ENCODE measurements at regions not wholly inside any gene's neighbourhood (a gene's known extent, or its start where the extent isn't known, plus 50 kb on each side); places are given as distances from the start of the nearest gene placed in this dataset.

- Histone ChIP-seq H3K4me3 (no peak overlapping the region), H3K27ac (no peak overlapping the region)
- TF ChIP-seq, protein P1, sequence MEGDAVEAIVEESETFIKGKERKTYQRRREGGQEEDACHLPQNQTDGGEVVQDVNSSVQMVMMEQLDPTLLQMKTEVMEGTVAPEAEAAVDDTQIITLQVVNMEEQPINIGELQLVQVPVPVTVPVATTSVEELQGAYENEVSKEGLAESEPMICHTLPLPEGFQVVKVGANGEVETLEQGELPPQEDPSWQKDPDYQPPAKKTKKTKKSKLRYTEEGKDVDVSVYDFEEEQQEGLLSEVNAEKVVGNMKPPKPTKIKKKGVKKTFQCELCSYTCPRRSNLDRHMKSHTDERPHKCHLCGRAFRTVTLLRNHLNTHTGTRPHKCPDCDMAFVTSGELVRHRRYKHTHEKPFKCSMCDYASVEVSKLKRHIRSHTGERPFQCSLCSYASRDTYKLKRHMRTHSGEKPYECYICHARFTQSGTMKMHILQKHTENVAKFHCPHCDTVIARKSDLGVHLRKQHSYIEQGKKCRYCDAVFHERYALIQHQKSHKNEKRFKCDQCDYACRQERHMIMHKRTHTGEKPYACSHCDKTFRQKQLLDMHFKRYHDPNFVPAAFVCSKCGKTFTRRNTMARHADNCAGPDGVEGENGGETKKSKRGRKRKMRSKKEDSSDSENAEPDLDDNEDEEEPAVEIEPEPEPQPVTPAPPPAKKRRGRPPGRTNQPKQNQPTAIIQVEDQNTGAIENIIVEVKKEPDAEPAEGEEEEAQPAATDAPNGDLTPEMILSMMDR (IDR thresholded peaks at IDR 0.05) = no peak
- DNase-seq (ENCODE audit: low spot score) = no peak
Observed at GRCh38 chr20:23195636-23196035, 109.5 kb upstream of the CD93 start.

DNA sequence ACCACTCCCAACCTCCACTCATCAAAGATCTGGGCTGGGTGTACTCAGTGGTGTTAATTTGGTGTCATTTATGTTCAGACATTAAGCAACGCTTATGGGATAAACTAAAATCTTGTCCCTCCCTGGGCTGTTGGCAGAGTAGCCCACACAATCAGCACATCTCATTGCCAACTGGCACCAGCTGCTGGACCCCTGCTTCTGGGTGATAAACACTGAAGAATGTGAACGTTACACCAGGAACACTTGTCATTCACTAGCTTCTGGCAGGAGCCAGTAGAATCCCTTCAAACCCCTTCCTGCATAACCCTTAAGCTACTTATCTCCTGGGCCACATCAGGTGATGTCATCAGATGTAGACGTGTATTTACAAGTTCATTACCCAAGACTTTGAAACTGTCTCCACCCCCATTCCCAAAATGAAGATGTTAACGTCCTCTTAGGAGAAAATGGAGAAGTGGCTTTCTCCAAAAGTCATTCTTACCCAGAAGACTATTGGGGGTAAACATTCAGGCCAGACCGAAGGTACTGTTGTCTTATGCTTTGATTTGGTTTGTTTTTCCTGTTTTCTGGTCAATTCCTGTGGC lies 107.8 kb upstream of the CD93 start:
- H3K27ac ChIP-seq = no peak overlapping the region
- DNase-seq (ENCODE audit: low spot score) = peak; percentile 35
- TF ChIP-seq, protein P1 (IDR thresholded peaks at IDR 0.05) = no peak
- no peak overlapping the region for H3K4me3 ChIP-seq

GRCh38 chr20:23192469-23192868 lies 106.3 kb upstream of the CD93 start:
- Histone ChIP-seq H3K27ac (no peak overlapping the region), H3K4me3 (no peak overlapping the region)
- TF ChIP-seq, protein P1 (IDR thresholded peaks at IDR 0.05) = no peak
- no peak for DNase-seq (ENCODE audit: low spot score)

- no peak overlapping the region for H3K27ac ChIP-seq
- TF ChIP-seq, protein P1 (IDR thresholded peaks at IDR 0.05) = no peak
Observed at GRCh38 chr20:23190557-23190956, 104.4 kb upstream of the CD93 start.

GRCh38 chr20:23189854-23190253 lies 103.7 kb upstream of the CD93 start:
- peak; percentile 31 for DNase-seq (ENCODE audit: low spot score)
- Histone ChIP-seq H3K4me3 (no peak overlapping the region), H3K27ac (no peak overlapping the region)
- TF ChIP-seq, protein P1 (IDR thresholded peaks at IDR 0.05) = no peak

More at GRCh38 chr20:23190557-23190956, 104.4 kb upstream of the CD93 start:
- no peak overlapping the region for H3K4me3 ChIP-seq
- peak; percentile 55 for DNase-seq (ENCODE audit: low spot score)

- TF ChIP-seq, protein P1 (IDR thresholded peaks at IDR 0.05) = no peak
- H3K27ac ChIP-seq = peak overlapping the region in 1 of 2 donors; percentile 68
- no peak overlapping the region for H3K4me3 ChIP-seq
- DNase-seq (ENCODE audit: low spot score) = peak; percentile 53
Observed at GRCh38 chr20:23189341-23189740, 103.2 kb upstream of the CD93 start.

- TF ChIP-seq, protein P1 (IDR thresholded peaks at IDR 0.05) = no peak
- peak overlapping the region; percentile 50 for H3K4me3 ChIP-seq
- no peak for DNase-seq (ENCODE audit: low spot score)
- peak overlapping the region in 1 of 2 donors; percentile 68 for H3K27ac ChIP-seq
Observed at GRCh38 chr20:23188377-23189169, 102.4 kb upstream of the CD93 start.

Data from coronary artery (tissue), 2 donors.